A549 (cell line): ENCODE measurements at regions not wholly inside any gene's neighbourhood (a gene's known extent, or its start where the extent isn't known, plus 50 kb on each side); places are given as distances from the start of the nearest gene placed in this dataset.

ENCODE experiments used
- CBX2 ChIP-seq: fragments of 200-600 bp; sonication (generic); IDR thresholded peaks from 2 replicates; pipeline ENCODE4 v1.6.1; 2016; ENCODE audit warnings: low read depth, mild to moderate bottlenecking, borderline replicate concordance
- RAD21 ChIP-seq, 2 experiments: fragments of >200 bp in 1 of 2; sonication (Bioruptor Twin) in 1 of 2; formaldehyde crosslinking in 1 of 2; IDR thresholded peaks in 1 of 2; conservative IDR thresholded peaks in 1 of 2; 2 replicates in 1 of 2; 3 replicates in 1 of 2; pipeline ENCODE4 v1.6.1; 2012 to 2018; ENCODE audit warnings: inconsistent platforms in 1 of 2
- TP53 ChIP-seq: fragments of 250-450 bp; sonication (Bioruptor Pico); IDR thresholded peaks from 2 replicates; pipeline ENCODE4 v1.5.0; 2021; ENCODE audit warnings: mild to moderate bottlenecking, moderate library complexity
- ZC3H11A ChIP-seq: fragments of 450-650 bp; IDR thresholded peaks from 2 replicates; pipeline ENCODE4 v1.6.1; 2014; ENCODE audit warnings: antibody characterized with exemption, mild to moderate bottlenecking
- TF ChIP-seq, protein P1 (sequence below): fragments of 150-350 bp; IDR thresholded peaks from 2 replicates; pipeline ENCODE4 v1.6.1; 2014; ENCODE audit warnings: low read depth, mild to moderate bottlenecking, low read length
- TF ChIP-seq, protein P2 (sequence below): fragments of >200 bp; sonication (Bioruptor Twin); formaldehyde crosslinking; IDR thresholded peaks from 3 replicates; pipeline ENCODE4 v1.5.1; 2016
- TF ChIP-seq, protein P3 (sequence below): IDR thresholded peaks from 2 replicates; pipeline ENCODE4 v1.6.1; 2012

- TF ChIP-seq, protein P1, sequence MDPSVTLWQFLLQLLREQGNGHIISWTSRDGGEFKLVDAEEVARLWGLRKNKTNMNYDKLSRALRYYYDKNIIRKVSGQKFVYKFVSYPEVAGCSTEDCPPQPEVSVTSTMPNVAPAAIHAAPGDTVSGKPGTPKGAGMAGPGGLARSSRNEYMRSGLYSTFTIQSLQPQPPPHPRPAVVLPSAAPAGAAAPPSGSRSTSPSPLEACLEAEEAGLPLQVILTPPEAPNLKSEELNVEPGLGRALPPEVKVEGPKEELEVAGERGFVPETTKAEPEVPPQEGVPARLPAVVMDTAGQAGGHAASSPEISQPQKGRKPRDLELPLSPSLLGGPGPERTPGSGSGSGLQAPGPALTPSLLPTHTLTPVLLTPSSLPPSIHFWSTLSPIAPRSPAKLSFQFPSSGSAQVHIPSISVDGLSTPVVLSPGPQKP = no peak
- no peak for TF ChIP-seq RAD21 (conservative IDR thresholded peaks at IDR 0.05 in 1 of 2, IDR thresholded peaks at IDR 0.05 in 1 of 2)
- TF ChIP-seq, protein P2, sequence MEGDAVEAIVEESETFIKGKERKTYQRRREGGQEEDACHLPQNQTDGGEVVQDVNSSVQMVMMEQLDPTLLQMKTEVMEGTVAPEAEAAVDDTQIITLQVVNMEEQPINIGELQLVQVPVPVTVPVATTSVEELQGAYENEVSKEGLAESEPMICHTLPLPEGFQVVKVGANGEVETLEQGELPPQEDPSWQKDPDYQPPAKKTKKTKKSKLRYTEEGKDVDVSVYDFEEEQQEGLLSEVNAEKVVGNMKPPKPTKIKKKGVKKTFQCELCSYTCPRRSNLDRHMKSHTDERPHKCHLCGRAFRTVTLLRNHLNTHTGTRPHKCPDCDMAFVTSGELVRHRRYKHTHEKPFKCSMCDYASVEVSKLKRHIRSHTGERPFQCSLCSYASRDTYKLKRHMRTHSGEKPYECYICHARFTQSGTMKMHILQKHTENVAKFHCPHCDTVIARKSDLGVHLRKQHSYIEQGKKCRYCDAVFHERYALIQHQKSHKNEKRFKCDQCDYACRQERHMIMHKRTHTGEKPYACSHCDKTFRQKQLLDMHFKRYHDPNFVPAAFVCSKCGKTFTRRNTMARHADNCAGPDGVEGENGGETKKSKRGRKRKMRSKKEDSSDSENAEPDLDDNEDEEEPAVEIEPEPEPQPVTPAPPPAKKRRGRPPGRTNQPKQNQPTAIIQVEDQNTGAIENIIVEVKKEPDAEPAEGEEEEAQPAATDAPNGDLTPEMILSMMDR = no peak
- TF ChIP-seq, protein P3, sequence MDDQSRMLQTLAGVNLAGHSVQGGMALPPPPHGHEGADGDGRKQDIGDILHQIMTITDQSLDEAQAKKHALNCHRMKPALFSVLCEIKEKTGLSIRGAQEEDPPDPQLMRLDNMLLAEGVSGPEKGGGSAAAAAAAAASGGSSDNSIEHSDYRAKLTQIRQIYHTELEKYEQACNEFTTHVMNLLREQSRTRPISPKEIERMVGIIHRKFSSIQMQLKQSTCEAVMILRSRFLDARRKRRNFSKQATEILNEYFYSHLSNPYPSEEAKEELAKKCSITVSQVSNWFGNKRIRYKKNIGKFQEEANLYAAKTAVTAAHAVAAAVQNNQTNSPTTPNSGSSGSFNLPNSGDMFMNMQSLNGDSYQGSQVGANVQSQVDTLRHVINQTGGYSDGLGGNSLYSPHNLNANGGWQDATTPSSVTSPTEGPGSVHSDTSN = no peak
- TF ChIP-seq ZC3H11A = no peak
- TF ChIP-seq CBX2 = no peak
- TF ChIP-seq TP53 = no peak
These were observed 199.5 kb upstream of the CLINT1 start for GRCh38 chr5:158058208-158059120.
